GM12878 (cell line): ENCODE measurements at regions not wholly inside any gene's neighbourhood (a gene's known extent, or its start where the extent isn't known, plus 50 kb on each side); places are given as distances from the start of the nearest gene placed in this dataset.

Experiments
- ATAC-seq: fragments of 200-7000 bp; cut with Tn5 transposase; 3 replicates; pipeline ENCODE4 v1.9.1; 2020; ENCODE audit warnings: mild to moderate bottlenecking, moderate library complexity
- BruUV-seq: library from RNA; stranded (reverse); fragments of 400-500 nt; replicated peaks from 2 replicates; lab custom pipeline; 2021; lab: Mats Ljungman, UMichigan
- CTCF ChIA-PET: fragments of 300-600 bp; sonication (Branson Sonifier 250); formaldehyde crosslinking; extraction: SDS; loops from one replicate; lab custom pipeline; 2021; ENCODE audit warnings: inconsistent platforms; lab: Yijun Ruan, JAX
- POLR2A ChIA-PET: fragments of 350-600 bp; formaldehyde crosslinking; extraction: SDS; loops from one replicate; lab custom pipeline; 2021; ENCODE audit warnings: inconsistent platforms; lab: Charles Lee
- RAD21 ChIA-PET: fragments of 300-600 bp; sonication (Branson Sonifier 250); formaldehyde crosslinking; loops from one replicate; lab custom pipeline; 2023; ENCODE audit warnings: antibody characterized with exemption; ENCODE audit not compliant: unreplicated experiment; lab: Charles Lee
- SMC1A ChIA-PET: fragments of 300-600 bp; sonication (Branson Sonifier 250); formaldehyde crosslinking; loops from one replicate; lab custom pipeline; 2023; ENCODE audit not compliant: unreplicated experiment, uncharacterized antibody; lab: Charles Lee
- DNase-seq: peaks from one replicate; pipeline ENCODE4 v3.0.0-alpha.2; 2011; ENCODE audit warnings: low read depth, low spot score
- FAIRE-seq: peaks from 3 replicates; lab custom pipeline; 2011; peaks lifted over from hg19 to GRCh38; lab: Jason Lieb, UNC
- H2AFZ ChIP-seq: 2 replicates; pipeline ENCODE4 v1.6.0; 2011; ENCODE audit warnings: low read depth, low read length, control low read depth; ENCODE audit not compliant: control insufficient read depth
- H3K27ac ChIP-seq: 2 replicates; pipeline ENCODE4 v1.5.1; 2011; ENCODE audit warnings: control low read depth; ENCODE audit not compliant: control insufficient read depth, insufficient read depth
- H3K27me3 ChIP-seq, 2 experiments: replicated peaks in 1 of 2; 2 replicates each; pipeline versions ENCODE4 v1.6.0 to v1.6.1; 2011; ENCODE audit warnings: low read length in 1 of 2; ENCODE audit not compliant: control insufficient read depth in 2 of 2, insufficient read depth in 2 of 2
- H3K36me3 ChIP-seq, 2 experiments: 2 replicates each; pipeline ENCODE4 v1.5.1; 2011; ENCODE audit warnings: low read length in 1 of 2; ENCODE audit not compliant: control insufficient read depth in 2 of 2, insufficient read depth in 2 of 2
- H3K4me1 ChIP-seq: 2 replicates; pipeline ENCODE4 v1.6.1; 2011; ENCODE audit warnings: mild to moderate bottlenecking, low read length, moderate library complexity, mixed read lengths; ENCODE audit not compliant: control insufficient read depth, insufficient read depth
- H3K4me2 ChIP-seq: 2 replicates; pipeline ENCODE4 v1.6.0; 2011; ENCODE audit warnings: control low read depth; ENCODE audit not compliant: control insufficient read depth, insufficient read depth
- H3K4me3 ChIP-seq: fragments of 200-600 bp; sonication (generic); 2 replicates; pipeline ENCODE4 v1.5.1; 2016
- H3K79me2 ChIP-seq: 2 replicates; pipeline ENCODE4 v1.6.0; 2011; ENCODE audit warnings: low read length; ENCODE audit not compliant: control insufficient read depth, insufficient read depth
- H3K9ac ChIP-seq: 2 replicates; pipeline ENCODE4 v1.8.0; 2011; ENCODE audit warnings: low read length, control low read depth, mixed read lengths; ENCODE audit not compliant: control insufficient read depth, insufficient read depth
- H3K9me3 ChIP-seq: replicated peaks from 3 replicates; pipeline ENCODE4 v1.5.1; 2011; ENCODE audit warnings: mild to moderate bottlenecking, low read length; ENCODE audit not compliant: control insufficient read depth, insufficient read depth
- H4K20me1 ChIP-seq: 2 replicates; pipeline ENCODE4 v1.6.0; 2011; ENCODE audit not compliant: control insufficient read depth, insufficient read depth
- BHLHE40 ChIP-seq, 2 experiments: fragments of 450-650 bp in 1 of 2; IDR thresholded peaks; 2 replicates each; pipeline ENCODE4 v1.6.1; 2011 to 2017; ENCODE audit warnings: low read depth in 2 of 2, borderline replicate concordance in 1 of 2, improper control_type of control experiment in 1 of 2, low read length in 1 of 2, mild to moderate bottlenecking in 1 of 2
- CHD4 ChIP-seq: fragments of 200-600 bp; sonication (generic); IDR thresholded peaks from 2 replicates; pipeline ENCODE4 v1.6.1; 2016; ENCODE audit warnings: mild to moderate bottlenecking
- DPF2 ChIP-seq: fragments of 450-650 bp; IDR thresholded peaks from 2 replicates; pipeline ENCODE4 v1.6.1; 2017; ENCODE audit warnings: mild to moderate bottlenecking
- IRF3 ChIP-seq: fragments of 450-650 bp; IDR thresholded peaks from 2 replicates; pipeline ENCODE4 v1.6.1; 2014; ENCODE audit warnings: mild to moderate bottlenecking
- ZNF274 ChIP-seq: IDR thresholded peaks from one replicate; pipeline ENCODE4 v1.8.0; 2011; ENCODE audit not compliant: insufficient read length, insufficient read depth
- ZNF622 ChIP-seq: fragments of 450-650 bp; IDR thresholded peaks from 2 replicates; pipeline ENCODE4 v1.6.1; 2017; ENCODE audit warnings: mild to moderate bottlenecking, inconsistent platforms
- WGBS: methylation state at CpG from one replicate; pipeline ENCODE4 v1.1.6; 2016; ENCODE audit warnings: low lambda C conversion rate; ENCODE audit not compliant: insufficient replicate concordance, insufficient coverage; ENCODE audit errors: missing lambda C conversion rate; 5-methylcytosine and 5-hydroxymethylcytosine counted together
- in situ Hi-C: fragments of 300-500 bp; cut with MboI; formaldehyde crosslinking; loops from 9 replicates; pipeline ENCODE4 v1.14.3; 2018; ENCODE audit warnings: mixed read lengths
- intact Hi-C: fragments of 100-400 bp; cut with micrococcal nuclease; formaldehyde crosslinking; loops from one replicate; pipeline ENCODE4 v1.14.2; 2022; ENCODE audit not compliant: unreplicated experiment
- TF ChIP-seq, protein P1 (sequence below): fragments of 450-650 bp; IDR thresholded peaks from 2 replicates; pipeline ENCODE4 v1.6.1; 2016; ENCODE audit warnings: mild to moderate bottlenecking, moderate library complexity, borderline replicate concordance

GRCh38 chr16:6250511-6250910 is 1082.1 kb upstream of the RBFOX1 start:
- Histone ChIP-seq H3K79me2 (no peaks in the 10 kb centered on the region), H3K4me3 (no peak overlapping the region), H3K27ac (no peak overlapping the region), H3K9ac (no peak overlapping the region), H4K20me1 (no peaks in the 10 kb centered on the region), H3K27me3 (no peaks in the 10 kb centered on the region), H3K9me3 (no peaks in the 10 kb centered on the region; the same call in 2 of the 3 replicates), H3K4me1 (no peaks in the 10 kb centered on the region), H3K36me3 (no peaks in the 10 kb centered on the region), H2AFZ (no peak overlapping the region), H3K4me2 (no peak overlapping the region)
- ChIA-PET CTCF (no interaction called here), SMC1A (no interaction called here), POLR2A (no interaction called here), RAD21 (no interaction called here)
- ATAC-seq = no peak
- no peak for FAIRE-seq
- no peak for TF ChIP-seq CHD4
- TF ChIP-seq ZNF622 = no peak
- TF ChIP-seq DPF2 = no peak
- TF ChIP-seq, protein P1, sequence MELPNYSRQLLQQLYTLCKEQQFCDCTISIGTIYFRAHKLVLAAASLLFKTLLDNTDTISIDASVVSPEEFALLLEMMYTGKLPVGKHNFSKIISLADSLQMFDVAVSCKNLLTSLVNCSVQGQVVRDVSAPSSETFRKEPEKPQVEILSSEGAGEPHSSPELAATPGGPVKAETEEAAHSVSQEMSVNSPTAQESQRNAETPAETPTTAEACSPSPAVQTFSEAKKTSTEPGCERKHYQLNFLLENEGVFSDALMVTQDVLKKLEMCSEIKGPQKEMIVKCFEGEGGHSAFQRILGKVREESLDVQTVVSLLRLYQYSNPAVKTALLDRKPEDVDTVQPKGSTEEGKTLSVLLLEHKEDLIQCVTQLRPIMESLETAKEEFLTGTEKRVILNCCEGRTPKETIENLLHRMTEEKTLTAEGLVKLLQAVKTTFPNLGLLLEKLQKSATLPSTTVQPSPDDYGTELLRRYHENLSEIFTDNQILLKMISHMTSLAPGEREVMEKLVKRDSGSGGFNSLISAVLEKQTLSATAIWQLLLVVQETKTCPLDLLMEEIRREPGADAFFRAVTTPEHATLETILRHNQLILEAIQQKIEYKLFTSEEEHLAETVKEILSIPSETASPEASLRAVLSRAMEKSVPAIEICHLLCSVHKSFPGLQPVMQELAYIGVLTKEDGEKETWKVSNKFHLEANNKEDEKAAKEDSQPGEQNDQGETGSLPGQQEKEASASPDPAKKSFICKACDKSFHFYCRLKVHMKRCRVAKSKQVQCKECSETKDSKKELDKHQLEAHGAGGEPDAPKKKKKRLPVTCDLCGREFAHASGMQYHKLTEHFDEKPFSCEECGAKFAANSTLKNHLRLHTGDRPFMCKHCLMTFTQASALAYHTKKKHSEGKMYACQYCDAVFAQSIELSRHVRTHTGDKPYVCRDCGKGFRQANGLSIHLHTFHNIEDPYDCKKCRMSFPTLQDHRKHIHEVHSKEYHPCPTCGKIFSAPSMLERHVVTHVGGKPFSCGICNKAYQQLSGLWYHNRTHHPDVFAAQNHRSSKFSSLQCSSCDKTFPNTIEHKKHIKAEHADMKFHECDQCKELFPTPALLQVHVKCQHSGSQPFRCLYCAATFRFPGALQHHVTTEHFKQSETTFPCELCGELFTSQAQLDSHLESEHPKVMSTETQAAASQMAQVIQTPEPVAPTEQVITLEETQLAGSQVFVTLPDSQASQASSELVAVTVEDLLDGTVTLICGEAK = no peak
- TF ChIP-seq BHLHE40 (IDR thresholded peaks at IDR 0.05; ENCODE audit: borderline replicate concordance in 1 of 2, low read depth in 2 of 2, low read length in 1 of 2) = no peak
- TF ChIP-seq ZNF274 = no peak
- no peak for TF ChIP-seq IRF3
- intact Hi-C loops (no loop called here), in situ Hi-C loops (no loop called here)
- WGBS = 59% methylated on average over 3 of the region's 3 CpGs
- no TSS peak for BruUV-seq
- DNase-seq = no peak
